ENCODE measurements at regions not wholly inside any gene's neighbourhood (a gene's known extent, or its start where the extent isn't known, plus 50 kb on each side); places are given as distances from the start of the nearest gene placed in this dataset.

DNA sequence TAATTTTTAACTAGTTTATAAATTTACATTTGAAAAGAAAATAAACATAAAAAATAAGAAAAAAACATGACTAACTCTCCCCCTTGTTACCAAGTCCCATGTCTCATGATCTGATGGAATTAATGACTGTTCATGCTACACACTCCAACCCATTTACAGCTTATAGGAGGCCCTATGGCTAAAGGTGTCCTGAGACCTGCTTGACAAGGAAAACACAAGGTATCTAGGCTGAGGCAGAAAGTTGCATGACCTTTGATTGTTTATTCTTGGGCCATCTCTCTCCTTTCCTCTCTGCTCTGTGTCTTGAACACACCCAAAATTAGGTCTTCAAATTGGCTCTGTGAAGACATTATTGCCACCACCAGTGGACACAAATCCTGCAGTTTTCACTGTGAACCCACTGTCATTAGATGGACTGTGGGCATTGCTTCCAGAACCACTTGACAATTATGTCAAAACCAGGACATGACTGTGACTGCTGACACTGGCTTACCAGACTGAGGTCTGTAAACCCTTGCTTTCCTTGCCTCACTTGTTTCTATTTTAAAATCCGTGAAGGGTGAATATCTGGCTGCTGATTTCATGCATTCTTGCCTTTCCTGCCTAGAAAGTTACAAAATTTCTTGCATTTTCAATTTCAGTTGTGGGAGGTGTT, 386.5 kb upstream of the SPRY2 start:
- no peak overlapping the region for H3K14ac ChIP-seq (replicated peaks; ENCODE audit: low read depth, low read length)
- no TSS peak for BruUV-seq (replicated peaks)
- no peak overlapping the region for H2AFZ ChIP-seq (replicated peaks; ENCODE audit: low read length, poor library complexity)

More for the DNA sequence above, 386.5 kb upstream of the SPRY2 start:
- Histone ChIP-seq H3K9me3 (ENCODE audit: control insufficient read depth, insufficient read depth, low read length) (peaks cover 10% of the 10 kb centered on the region), H3K27me3 (ENCODE audit: control insufficient read depth, insufficient read depth, low read length) (no peaks in the 10 kb centered on the region), H3K23ac (ENCODE audit: low read depth, low read length) (no peak overlapping the region), H3K9me1 (ENCODE audit: insufficient read depth, low read length) (no peaks in the 10 kb centered on the region), H2BK15ac (ENCODE audit: low read depth, low read length) (no peak overlapping the region), H3K36me3 (ENCODE audit: control insufficient read depth, insufficient read depth, low read length) (no peaks in the 10 kb centered on the region), H3K79me1 (ENCODE audit: low read depth in 1 of 2, low read length in 2 of 2) (no peaks in the 10 kb centered on the region), H3K4me2 (ENCODE audit: low read depth, low read length) (no peak overlapping the region), H3K18ac (ENCODE audit: low read depth, low read length) (no peak overlapping the region), H3K56ac (ENCODE audit: extremely low read depth, insufficient read depth, low read length) (no peak overlapping the region), H2AK5ac (ENCODE audit: low read depth, low read length) (no peak overlapping the region), H4K91ac (ENCODE audit: insufficient read depth, low read depth, low read length) (no peak overlapping the region), H2BK120ac (ENCODE audit: low read depth, low read length) (no peak overlapping the region), H3K9ac (ENCODE audit: low read depth, low read length) (no peak overlapping the region), H2BK5ac (ENCODE audit: low read depth, low read length, poor library complexity, severe bottlenecking) (no peak overlapping the region), H3K4me3 (ENCODE audit: insufficient read depth, low read depth, low read length) (no peak overlapping the region), H4K8ac (ENCODE audit: low read depth in 2 of 2, low read length in 2 of 2) (no peak overlapping the region), H3K4ac (ENCODE audit: low read depth, low read length) (no peak overlapping the region), H2AK9ac (replicated peaks; ENCODE audit: low read depth, low read length, poor library complexity) (no peak overlapping the region), H4K20me1 (ENCODE audit: insufficient read depth, low read length) (no peaks in the 10 kb centered on the region), H3K4me1 (ENCODE audit: control insufficient read depth, insufficient read depth, low read length) (no peaks in the 10 kb centered on the region), H3K27ac (ENCODE audit: insufficient read depth, low read length) (no peak overlapping the region), H2BK20ac (ENCODE audit: low read depth, low read length) (no peak overlapping the region), H4K5ac (ENCODE audit: low read depth, low read length) (no peak overlapping the region)
- DNase-seq (no peak), ATAC-seq (ENCODE audit: low read depth) (no peak)
- intact Hi-C loops (cut with micrococcal nuclease): no loop called here
- ChIA-PET CTCF (no interaction called here), POLR2A (ENCODE audit: unreplicated experiment) (no interaction called here)
- dilution Hi-C loops (cut with HindIII; ENCODE audit: low sequenced_read_pairs, unreplicated experiment): no loop called here
- WGBS, 2 experiments (ENCODE audit: extremely low coverage in 2 of 2, insufficient read length in 1 of 2): no CpG with 5 or more reads among the region's 1 CpG
- TF ChIP-seq, protein P1, sequence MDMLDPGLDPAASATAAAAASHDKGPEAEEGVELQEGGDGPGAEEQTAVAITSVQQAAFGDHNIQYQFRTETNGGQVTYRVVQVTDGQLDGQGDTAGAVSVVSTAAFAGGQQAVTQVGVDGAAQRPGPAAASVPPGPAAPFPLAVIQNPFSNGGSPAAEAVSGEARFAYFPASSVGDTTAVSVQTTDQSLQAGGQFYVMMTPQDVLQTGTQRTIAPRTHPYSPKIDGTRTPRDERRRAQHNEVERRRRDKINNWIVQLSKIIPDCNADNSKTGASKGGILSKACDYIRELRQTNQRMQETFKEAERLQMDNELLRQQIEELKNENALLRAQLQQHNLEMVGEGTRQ (IDR thresholded peaks at IDR 0.05; ENCODE audit: low read depth, low read length): no peak
- TF ChIP-seq NFE2L2 (IDR thresholded peaks at IDR 0.05; ENCODE audit: low read depth, low read length): no peak
- TF ChIP-seq BHLHE40 (IDR thresholded peaks at IDR 0.05; ENCODE audit: low read depth, low read length): no peak
- TF ChIP-seq RCOR1 (IDR thresholded peaks at IDR 0.05; ENCODE audit: insufficient replicate concordance, low read length): no peak
- TF ChIP-seq CHD1 (IDR thresholded peaks at IDR 0.05; ENCODE audit: low read depth, low read length): no peak
- TF ChIP-seq RFX5 (IDR thresholded peaks at IDR 0.05; ENCODE audit: low read depth, low read length): no peak
- no peak for TF ChIP-seq POLR2A (IDR thresholded peaks at IDR 0.05; ENCODE audit: low read depth, low read length)
- TF ChIP-seq, protein P2, sequence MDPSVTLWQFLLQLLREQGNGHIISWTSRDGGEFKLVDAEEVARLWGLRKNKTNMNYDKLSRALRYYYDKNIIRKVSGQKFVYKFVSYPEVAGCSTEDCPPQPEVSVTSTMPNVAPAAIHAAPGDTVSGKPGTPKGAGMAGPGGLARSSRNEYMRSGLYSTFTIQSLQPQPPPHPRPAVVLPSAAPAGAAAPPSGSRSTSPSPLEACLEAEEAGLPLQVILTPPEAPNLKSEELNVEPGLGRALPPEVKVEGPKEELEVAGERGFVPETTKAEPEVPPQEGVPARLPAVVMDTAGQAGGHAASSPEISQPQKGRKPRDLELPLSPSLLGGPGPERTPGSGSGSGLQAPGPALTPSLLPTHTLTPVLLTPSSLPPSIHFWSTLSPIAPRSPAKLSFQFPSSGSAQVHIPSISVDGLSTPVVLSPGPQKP (IDR thresholded peaks at IDR 0.05; ENCODE audit: borderline replicate concordance, low read depth, low read length): no peak
- TF ChIP-seq, protein P3, sequence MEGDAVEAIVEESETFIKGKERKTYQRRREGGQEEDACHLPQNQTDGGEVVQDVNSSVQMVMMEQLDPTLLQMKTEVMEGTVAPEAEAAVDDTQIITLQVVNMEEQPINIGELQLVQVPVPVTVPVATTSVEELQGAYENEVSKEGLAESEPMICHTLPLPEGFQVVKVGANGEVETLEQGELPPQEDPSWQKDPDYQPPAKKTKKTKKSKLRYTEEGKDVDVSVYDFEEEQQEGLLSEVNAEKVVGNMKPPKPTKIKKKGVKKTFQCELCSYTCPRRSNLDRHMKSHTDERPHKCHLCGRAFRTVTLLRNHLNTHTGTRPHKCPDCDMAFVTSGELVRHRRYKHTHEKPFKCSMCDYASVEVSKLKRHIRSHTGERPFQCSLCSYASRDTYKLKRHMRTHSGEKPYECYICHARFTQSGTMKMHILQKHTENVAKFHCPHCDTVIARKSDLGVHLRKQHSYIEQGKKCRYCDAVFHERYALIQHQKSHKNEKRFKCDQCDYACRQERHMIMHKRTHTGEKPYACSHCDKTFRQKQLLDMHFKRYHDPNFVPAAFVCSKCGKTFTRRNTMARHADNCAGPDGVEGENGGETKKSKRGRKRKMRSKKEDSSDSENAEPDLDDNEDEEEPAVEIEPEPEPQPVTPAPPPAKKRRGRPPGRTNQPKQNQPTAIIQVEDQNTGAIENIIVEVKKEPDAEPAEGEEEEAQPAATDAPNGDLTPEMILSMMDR (conservative IDR thresholded peaks at IDR 0.05; ENCODE audit: low read depth, low read length): no peak
- no peak for TF ChIP-seq FOS (IDR thresholded peaks at IDR 0.05; ENCODE audit: low read depth, low read length)
- no peak for TF ChIP-seq SMC3 (IDR thresholded peaks at IDR 0.05; ENCODE audit: low read depth, low read length)
- TF ChIP-seq MAZ (IDR thresholded peaks at IDR 0.05; ENCODE audit: borderline replicate concordance, low read depth, low read length): no peak
- TF ChIP-seq CEBPB (IDR thresholded peaks at IDR 0.05; ENCODE audit: low read depth, low read length): no peak
- TF ChIP-seq MXI1 (IDR thresholded peaks at IDR 0.05; ENCODE audit: borderline replicate concordance, low read depth, low read length): no peak
- no peak for TF ChIP-seq RAD21 (IDR thresholded peaks at IDR 0.05; ENCODE audit: low read length)
- TF ChIP-seq MAFK (IDR thresholded peaks at IDR 0.05; ENCODE audit: low read depth, low read length): no peak
- in situ Hi-C loops (cut with MboI; ENCODE audit: low sequenced_read_pairs): no loop called here

All from IMR-90 (cell line).